ENCODE measurements at regions not wholly inside any gene's neighbourhood (a gene's known extent, or its start where the extent isn't known, plus 50 kb on each side); places are given as distances from the start of the nearest gene placed in this dataset.
"Not testable (repeated sequence)": the region's sequence is repeated elsewhere in the genome, so short reads cannot be mapped to it uniquely, and the experiment has no call there.

GRCh38 chr18:4931209-4931608, 265.8 kb downstream of the AKAIN1 start:
- no peaks in the 10 kb centered on the region for H3K4me1 ChIP-seq (ENCODE audit: control insufficient read depth, insufficient read depth, low read length, poor library complexity, severe bottlenecking)
- H3K9me3 ChIP-seq (ENCODE audit: control insufficient read depth, low read length), result peaks cover 9% of the 10 kb centered on the region
- no peaks in the 10 kb centered on the region for H3K36me3 ChIP-seq (ENCODE audit: control insufficient read depth, insufficient read depth, low read length)
- H3K27ac ChIP-seq (ENCODE audit: low read depth, low read length, severe bottlenecking), result no peak overlapping the region
- WGBS, 2 experiments (ENCODE audit: insufficient coverage in 2 of 2), result 95 to 100% methylated on average over 1 of the region's 1 CpG
- no peak overlapping the region for H3K4me3 ChIP-seq (ENCODE audit: extremely low read depth, insufficient read depth, low read length, poor library complexity, severe bottlenecking)

- Histone ChIP-seq H3K36me3 (ENCODE audit: control insufficient read depth, insufficient read depth, low read length) (no peaks in the 10 kb centered on the region), H3K4me3 (ENCODE audit: extremely low read depth, insufficient read depth, low read length, poor library complexity, severe bottlenecking) (no peak overlapping the region), H3K4me1 (ENCODE audit: control insufficient read depth, insufficient read depth, low read length, poor library complexity, severe bottlenecking) (no peaks in the 10 kb centered on the region), H3K27ac (ENCODE audit: low read depth, low read length, severe bottlenecking) (no peak overlapping the region), H3K9me3 (ENCODE audit: control insufficient read depth, low read length) (no peaks in the 10 kb centered on the region)
Measured at GRCh38 chr18:4921548-4921947, 275.5 kb downstream of the AKAIN1 start.

- H3K36me3 ChIP-seq (ENCODE audit: control insufficient read depth, insufficient read depth, low read length); H3K4me3 ChIP-seq (ENCODE audit: extremely low read depth, insufficient read depth, low read length, poor library complexity, severe bottlenecking); H3K27ac ChIP-seq (ENCODE audit: low read depth, low read length, severe bottlenecking); H3K9me3 ChIP-seq (ENCODE audit: control insufficient read depth, low read length); H3K4me1 ChIP-seq (ENCODE audit: control insufficient read depth, insufficient read depth, low read length, poor library complexity, severe bottlenecking): not testable (repeated sequence)
- 80 to 92% methylated on average over 1 to 2 of the region's 7 CpGs for WGBS, 2 experiments (ENCODE audit: insufficient coverage in 2 of 2)
Measured at GRCh38 chr18:4917509-4917908, 279.5 kb downstream of the AKAIN1 start.

GRCh38 chr18:4908328-4908727, 288.7 kb downstream of the AKAIN1 start:
- WGBS, 2 experiments (ENCODE audit: insufficient coverage in 2 of 2), result 73% methylated on average over 3 of the region's 3 CpGs; no CpG with 5 or more reads in 1 of the 2 experiments

GRCh38 chr18:4906856-4907255, 290.2 kb downstream of the AKAIN1 start:
- 79 to 89% methylated on average over 1 to 3 of the region's 3 CpGs for WGBS, 2 experiments (ENCODE audit: insufficient coverage in 2 of 2)
- Histone ChIP-seq H3K9me3 (ENCODE audit: control insufficient read depth, low read length) (no peaks in the 10 kb centered on the region), H3K4me1 (ENCODE audit: control insufficient read depth, insufficient read depth, low read length, poor library complexity, severe bottlenecking) (no peaks in the 10 kb centered on the region), H3K36me3 (ENCODE audit: control insufficient read depth, insufficient read depth, low read length) (no peaks in the 10 kb centered on the region), H3K27ac (ENCODE audit: low read depth, low read length, severe bottlenecking) (no peak overlapping the region), H3K4me3 (ENCODE audit: extremely low read depth, insufficient read depth, low read length, poor library complexity, severe bottlenecking) (no peak overlapping the region)

More at GRCh38 chr18:4908328-4908727, 288.7 kb downstream of the AKAIN1 start:
- no peaks in the 10 kb centered on the region for H3K4me1 ChIP-seq (ENCODE audit: control insufficient read depth, insufficient read depth, low read length, poor library complexity, severe bottlenecking)
- no peaks in the 10 kb centered on the region for H3K36me3 ChIP-seq (ENCODE audit: control insufficient read depth, insufficient read depth, low read length)
- no peaks in the 10 kb centered on the region for H3K9me3 ChIP-seq (ENCODE audit: control insufficient read depth, low read length)
- no peak overlapping the region for H3K27ac ChIP-seq (ENCODE audit: low read depth, low read length, severe bottlenecking)
- H3K4me3 ChIP-seq (ENCODE audit: extremely low read depth, insufficient read depth, low read length, poor library complexity, severe bottlenecking), result no peak overlapping the region

GRCh38 chr18:4888251-4889040, 308.6 kb downstream of the AKAIN1 start:
- no peaks in the 10 kb centered on the region for H3K36me3 ChIP-seq (ENCODE audit: control insufficient read depth, insufficient read depth, low read length)
- H3K4me1 ChIP-seq (ENCODE audit: control insufficient read depth, insufficient read depth, low read length, poor library complexity, severe bottlenecking), result no peaks in the 10 kb centered on the region
- WGBS, 2 experiments (ENCODE audit: insufficient coverage in 2 of 2), result 80 to 100% methylated on average over 2 to 3 of the region's 6 CpGs
- no peak overlapping the region for H3K4me3 ChIP-seq (ENCODE audit: extremely low read depth, insufficient read depth, low read length, poor library complexity, severe bottlenecking)
- H3K9me3 ChIP-seq (ENCODE audit: control insufficient read depth, low read length), result no peaks in the 10 kb centered on the region
- H3K27ac ChIP-seq (ENCODE audit: low read depth, low read length, severe bottlenecking), result no peak overlapping the region

GRCh38 chr18:4878480-4878879, 318.6 kb downstream of the AKAIN1 start:
- 67 to 90% methylated on average over 1 to 2 of the region's 4 CpGs for WGBS, 2 experiments (ENCODE audit: insufficient coverage in 2 of 2)
- Histone ChIP-seq H3K9me3 (ENCODE audit: control insufficient read depth, low read length) (no peaks in the 10 kb centered on the region), H3K4me1 (ENCODE audit: control insufficient read depth, insufficient read depth, low read length, poor library complexity, severe bottlenecking) (no peaks in the 10 kb centered on the region), H3K4me3 (ENCODE audit: extremely low read depth, insufficient read depth, low read length, poor library complexity, severe bottlenecking) (no peak overlapping the region), H3K27ac (ENCODE audit: low read depth, low read length, severe bottlenecking) (no peak overlapping the region), H3K36me3 (ENCODE audit: control insufficient read depth, insufficient read depth, low read length) (no peaks in the 10 kb centered on the region)

- H3K36me3 ChIP-seq (ENCODE audit: control insufficient read depth, insufficient read depth, low read length), result no peaks in the 10 kb centered on the region
- H3K4me1 ChIP-seq (ENCODE audit: control insufficient read depth, insufficient read depth, low read length, poor library complexity, severe bottlenecking), result no peaks in the 10 kb centered on the region
- H3K9me3 ChIP-seq (ENCODE audit: control insufficient read depth, low read length), result no peaks in the 10 kb centered on the region
- no peak overlapping the region for H3K27ac ChIP-seq (ENCODE audit: low read depth, low read length, severe bottlenecking)
- H3K4me3 ChIP-seq (ENCODE audit: extremely low read depth, insufficient read depth, low read length, poor library complexity, severe bottlenecking), result no peak overlapping the region
Measured at GRCh38 chr18:4871197-4871596, 325.9 kb downstream of the AKAIN1 start.

GRCh38 chr18:4870177-4870773, 326.8 kb downstream of the AKAIN1 start:
- H3K4me1 ChIP-seq (ENCODE audit: control insufficient read depth, insufficient read depth, low read length, poor library complexity, severe bottlenecking), result no peaks in the 10 kb centered on the region
- H3K4me3 ChIP-seq (ENCODE audit: extremely low read depth, insufficient read depth, low read length, poor library complexity, severe bottlenecking), result no peak overlapping the region
- WGBS, 2 experiments (ENCODE audit: insufficient coverage in 2 of 2), result 90 to 97% methylated on average over 2 of the region's 4 CpGs
- no peaks in the 10 kb centered on the region for H3K9me3 ChIP-seq (ENCODE audit: control insufficient read depth, low read length)
- H3K27ac ChIP-seq (ENCODE audit: low read depth, low read length, severe bottlenecking), result no peak overlapping the region
- H3K36me3 ChIP-seq (ENCODE audit: control insufficient read depth, insufficient read depth, low read length), result no peaks in the 10 kb centered on the region

GRCh38 chr18:4869155-4869554, 327.9 kb downstream of the AKAIN1 start:
- WGBS, 2 experiments (ENCODE audit: insufficient coverage in 2 of 2), result no CpG with 5 or more reads among the region's 3 CpGs
- Histone ChIP-seq H3K36me3 (ENCODE audit: control insufficient read depth, insufficient read depth, low read length) (no peaks in the 10 kb centered on the region), H3K4me3 (ENCODE audit: extremely low read depth, insufficient read depth, low read length, poor library complexity, severe bottlenecking) (no peak overlapping the region), H3K4me1 (ENCODE audit: control insufficient read depth, insufficient read depth, low read length, poor library complexity, severe bottlenecking) (no peaks in the 10 kb centered on the region), H3K9me3 (ENCODE audit: control insufficient read depth, low read length) (no peaks in the 10 kb centered on the region), H3K27ac (ENCODE audit: low read depth, low read length, severe bottlenecking) (no peak overlapping the region)

- Histone ChIP-seq H3K36me3 (ENCODE audit: control insufficient read depth, insufficient read depth, low read length) (no peaks in the 10 kb centered on the region), H3K4me1 (ENCODE audit: control insufficient read depth, insufficient read depth, low read length, poor library complexity, severe bottlenecking) (no peaks in the 10 kb centered on the region), H3K9me3 (ENCODE audit: control insufficient read depth, low read length) (no peaks in the 10 kb centered on the region), H3K4me3 (ENCODE audit: extremely low read depth, insufficient read depth, low read length, poor library complexity, severe bottlenecking) (no peak overlapping the region), H3K27ac (ENCODE audit: low read depth, low read length, severe bottlenecking) (no peak overlapping the region)
- WGBS, 2 experiments (ENCODE audit: insufficient coverage in 2 of 2), result no CpG with 5 or more reads among the region's 3 CpGs
Measured at GRCh38 chr18:4858379-4859127, 338.5 kb downstream of the AKAIN1 start.
